Right lobe of liver (tissue), 6 donors: ENCODE measurements at regions not wholly inside any gene's neighbourhood (a gene's known extent, or its start where the extent isn't known, plus 50 kb on each side); places are given as distances from the start of the nearest gene placed in this dataset.
"Not testable (repeated sequence)": the region's sequence is repeated elsewhere in the genome, so short reads cannot be mapped to it uniquely, and the experiment has no call there.

Experiments
- ATAC-seq, 4 donors: fragments of 200-7000 bp; cut with Tn5 transposase; one replicate each; pipeline ENCODE4 v1.9.1; 2020; ENCODE audit warnings: mild to moderate bottlenecking in 4 of 4, moderate library complexity in 4 of 4
- DNase-seq, 3 donors: peaks; one replicate each; pipeline ENCODE4 v3.0.0-alpha.2; 2020
- H3K27ac ChIP-seq, 3 donors: fragments of 200-600 bp; one replicate each; pipeline ENCODE4 v1.8.0; 2022
- H3K27me3 ChIP-seq, 2 donors: fragments of 200-600 bp; one replicate each; pipeline ENCODE4 v1.8.0; 2022
- H3K36me3 ChIP-seq, 4 donors: fragments of 200-600 bp; sonication (generic) in 1 of 4; one replicate each; pipeline versions ENCODE4 v1.5.1 to v1.8.0; 2017 to 2022; ENCODE audit warnings: control low read depth in 1 of 4
- H3K4me1 ChIP-seq, 4 donors: fragments of 200-600 bp; sonication (generic) in 1 of 4; one replicate each; pipeline versions ENCODE4 v1.5.1 to v1.8.0; 2017 to 2022; ENCODE audit warnings: control low read depth in 1 of 4
- H3K4me3 ChIP-seq, 3 donors: fragments of 200-600 bp; one replicate each; pipeline ENCODE4 v1.8.0; 2022
- H3K9me3 ChIP-seq, 4 donors: fragments of 200-600 bp; sonication (generic) in 1 of 4; one replicate each; pipeline versions ENCODE4 v1.5.1 to v1.8.0; 2017 to 2022; ENCODE audit warnings: control low read depth in 1 of 4
- CTCF ChIP-seq, 4 donors: fragments of 200-600 bp in 3 of 4; fragments of 450-650 bp in 1 of 4; IDR thresholded peaks; one replicate each; pipeline versions ENCODE4 v1.5.1 to v1.8.0; 2016 to 2022; ENCODE audit warnings: antibody characterized with exemption in 4 of 4, mild to moderate bottlenecking in 2 of 4
- POLR2A ChIP-seq: fragments of 450-650 bp; IDR thresholded peaks from one replicate; pipeline ENCODE4 v1.6.1; 2017; ENCODE audit warnings: antibody characterized with exemption, mild to moderate bottlenecking
- WGBS: methylation state at CpG from one replicate; pipeline ENCODE4 v1.1.6; 2018; ENCODE audit warnings: low coverage, low lambda C conversion rate; ENCODE audit not compliant: insufficient coverage; ENCODE audit errors: missing lambda C conversion rate; 5-methylcytosine and 5-hydroxymethylcytosine counted together
- intact Hi-C, 2 donors: fragments of 100-400 bp; cut with DNase I; formaldehyde crosslinking; loops; one replicate each; pipeline versions ENCODE4 v1.11.2 to v1.14.1; 2022
- donor health status: DM: no; HTN: yes; CAD: no.
- donor health status: DM: no; HTN: no; CAD: no.
- donor health status: DM: no; HTN: no; CAD: no.
- donor health status: DM: no; HTN: yes; CAD: no.
- donor health status: DM: no; HTN: yes; CAD: no.

DNA sequence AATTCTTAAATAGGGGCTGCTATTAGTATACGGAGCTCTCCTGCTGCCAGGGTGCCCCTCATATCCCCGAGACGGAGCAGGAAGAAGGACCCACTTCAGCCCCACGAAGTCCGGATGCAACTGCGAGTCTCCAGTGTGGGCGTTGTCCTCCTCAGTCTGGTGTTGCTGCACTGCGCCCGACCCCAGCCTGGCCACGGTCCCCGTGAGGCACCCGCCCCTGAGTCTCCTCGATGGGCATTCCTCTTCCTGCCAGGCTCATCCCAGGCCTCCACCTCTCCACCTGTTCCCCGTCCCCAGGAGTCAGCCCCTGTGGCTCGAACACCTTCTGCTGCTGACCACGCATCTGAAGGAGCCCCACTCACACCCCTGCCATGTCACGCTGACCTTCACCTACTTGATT lies 68.1 kb upstream of the SFSWAP start:
- intact Hi-C loops, result loop anchor here in 1 of 2 donors (5.0 kb wide), 1 partner anchor 330 kb away; no protein-coding TSS in a partner anchor

DNA sequence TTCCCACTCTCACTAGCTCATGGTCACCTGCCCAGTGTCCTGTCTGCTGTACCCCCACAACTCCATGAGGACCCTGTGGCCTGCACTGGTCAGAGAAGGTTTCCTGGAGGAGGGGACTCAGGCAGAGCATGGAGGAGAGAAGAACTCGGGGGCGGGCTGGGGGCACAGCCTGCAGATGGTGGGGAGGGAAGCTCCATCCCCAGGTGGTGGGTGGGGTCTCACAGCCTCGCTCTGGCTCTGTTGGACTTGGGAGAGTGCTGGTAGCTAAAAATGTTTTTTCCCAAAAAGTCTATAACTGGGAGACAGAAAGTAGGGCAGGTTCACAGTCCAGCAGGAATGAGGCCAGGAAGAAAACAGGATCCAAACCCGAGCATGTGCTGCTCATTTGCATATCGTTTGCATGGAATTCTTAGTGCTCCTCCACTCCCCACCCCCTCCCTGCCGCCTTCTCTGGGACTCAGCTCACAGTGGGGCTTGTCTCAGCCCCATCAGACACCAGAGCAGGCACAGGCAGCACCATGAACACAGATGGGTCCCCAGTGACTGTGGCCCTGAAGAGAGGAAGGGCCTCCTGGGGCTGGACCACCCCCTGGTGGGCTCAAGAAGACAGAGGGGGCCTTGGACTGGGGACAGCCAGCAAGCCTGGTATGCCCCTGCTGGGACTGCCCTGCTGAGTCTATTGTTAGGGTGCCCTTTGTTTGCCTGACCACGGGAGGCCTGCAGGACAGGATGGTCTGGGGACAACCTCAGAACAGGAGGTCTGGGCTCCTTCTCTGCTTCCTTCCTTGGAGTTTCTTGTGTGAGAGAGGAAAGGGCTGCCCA lies 67.0 kb upstream of the SFSWAP start:
- TF ChIP-seq CTCF (IDR thresholded peaks at IDR 0.05) (no peak), POLR2A (no peak)
- WGBS, result 50% methylated on average over 4 of the region's 7 CpGs
- intact Hi-C loops, result loop anchor here in 1 of 2 donors (5.0 kb wide), 1 partner anchor 332 kb away; no protein-coding TSS in a partner anchor
- H3K27ac ChIP-seq, result no peak overlapping the region
- no peaks in the 10 kb centered on the region for H3K4me1 ChIP-seq
- no peaks in the 10 kb centered on the region for H3K9me3 ChIP-seq
- no peak overlapping the region for H3K4me3 ChIP-seq
- DNase-seq (no peak), ATAC-seq (no peak)
- no peaks in the 10 kb centered on the region for H3K27me3 ChIP-seq
- H3K36me3 ChIP-seq, result no peaks in the 10 kb centered on the region

More for the DNA sequence above, 68.1 kb upstream of the SFSWAP start:
- H3K4me3 ChIP-seq, result no peak overlapping the region
- WGBS, result 87% methylated on average over 3 of the region's 17 CpGs
- H3K27ac ChIP-seq, result no peak overlapping the region
- no peaks in the 10 kb centered on the region for H3K4me1 ChIP-seq
- DNase-seq (no peak), ATAC-seq (no peak)
- no peaks in the 10 kb centered on the region for H3K9me3 ChIP-seq
- H3K36me3 ChIP-seq, result no peaks in the 10 kb centered on the region
- TF ChIP-seq POLR2A (no peak), CTCF (IDR thresholded peaks at IDR 0.05) (no peak)
- no peaks in the 10 kb centered on the region for H3K27me3 ChIP-seq

DNA sequence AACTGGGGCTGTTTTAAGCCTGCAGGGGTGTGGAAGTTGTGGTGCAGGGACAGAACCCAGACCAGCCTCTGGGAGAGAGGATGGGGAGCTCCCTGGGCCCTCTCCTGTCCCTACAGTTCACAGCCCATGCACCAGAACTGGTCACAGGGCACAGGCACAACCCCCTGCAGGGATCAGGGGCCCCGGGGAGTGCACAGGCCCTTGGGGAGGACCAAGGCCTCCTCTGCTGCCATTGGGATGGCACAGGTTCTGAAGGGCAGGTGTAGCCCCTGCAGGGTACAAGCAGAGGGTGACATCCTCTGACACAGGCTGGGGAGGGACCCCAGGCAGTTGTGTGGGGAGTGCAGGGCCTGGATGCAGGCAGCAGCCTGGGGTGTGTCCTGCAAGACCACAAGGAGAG lies 66.4 kb upstream of the SFSWAP start:
- Histone ChIP-seq H3K27me3 (no peaks in the 10 kb centered on the region), H3K9me3 (no peaks in the 10 kb centered on the region), H3K4me3 (no peak overlapping the region), H3K27ac (no peak overlapping the region), H3K4me1 (no peaks in the 10 kb centered on the region), H3K36me3 (no peaks in the 10 kb centered on the region)
- no peak for ATAC-seq
- intact Hi-C loops, result loop anchor here in 1 of 2 donors (5.0 kb wide), 1 partner anchor 332 kb away; no protein-coding TSS in a partner anchor
- WGBS, result no CpG with 5 or more reads among the region's 1 CpG
- TF ChIP-seq CTCF (IDR thresholded peaks at IDR 0.05) (no peak), POLR2A (no peak)
- DNase-seq, result no peak

DNA sequence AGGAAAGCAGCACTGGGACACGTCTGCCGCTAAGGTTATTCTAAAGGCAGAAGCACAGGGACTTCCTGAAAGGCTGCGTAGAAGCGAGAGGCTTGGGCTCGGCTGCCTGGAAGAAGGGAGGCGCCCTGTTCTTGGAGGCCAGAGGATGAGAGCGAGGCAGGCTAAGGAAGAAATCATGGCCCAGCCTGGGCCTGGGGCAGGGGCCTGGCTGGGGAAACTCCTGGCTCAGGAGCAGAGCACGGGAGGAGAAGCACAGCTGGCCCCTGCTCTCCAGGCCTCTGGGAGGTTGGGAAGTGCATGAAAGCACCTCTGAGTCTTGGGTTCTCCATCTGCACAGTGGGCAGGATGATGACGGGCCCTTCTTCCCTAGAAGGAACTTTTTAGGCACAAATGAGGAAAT lies 66.0 kb upstream of the SFSWAP start:
- intact Hi-C loops, result loop anchor here in 1 of 2 donors (5.0 kb wide), 1 partner anchor 333 kb away; no protein-coding TSS in a partner anchor
- DNase-seq, result not testable (repeated sequence)

DNA sequence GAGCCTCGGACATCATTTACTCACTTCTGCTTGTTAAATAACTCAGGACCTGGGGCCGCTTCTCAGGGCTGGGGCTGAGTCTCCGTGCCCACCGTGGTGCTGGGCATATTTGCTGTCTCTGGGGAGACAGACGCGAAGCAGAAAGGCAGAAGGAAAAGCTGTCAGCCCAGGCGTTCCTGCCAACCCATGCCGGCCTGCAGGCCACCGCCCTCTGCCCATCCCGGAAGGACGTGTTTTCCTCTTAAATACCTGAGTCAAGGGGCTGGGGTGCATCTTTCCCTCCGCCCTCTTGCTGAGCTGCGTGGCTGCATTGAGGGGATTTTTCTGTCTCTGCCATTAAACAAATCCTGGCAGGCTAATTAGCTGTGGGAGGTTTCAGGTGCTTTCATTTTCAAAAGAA lies 65.3 kb upstream of the SFSWAP start:
- ATAC-seq, intact Hi-C loops, H3K4me3 ChIP-seq, H3K27me3 ChIP-seq, H3K27ac ChIP-seq, H3K4me1 ChIP-seq, H3K9me3 ChIP-seq, DNase-seq, H3K36me3 ChIP-seq: not testable (repeated sequence)
- WGBS, result 33% methylated on average over 10 of the region's 13 CpGs

More for the DNA sequence above, 66.0 kb upstream of the SFSWAP start:
- H3K9me3 ChIP-seq, H3K4me3 ChIP-seq, ATAC-seq, H3K27ac ChIP-seq, H3K36me3 ChIP-seq, H3K27me3 ChIP-seq, H3K4me1 ChIP-seq: not testable (repeated sequence)
- WGBS, result 70% methylated on average over 2 of the region's 9 CpGs

GRCh38 chr12:131646444-131646843 lies 64.4 kb upstream of the SFSWAP start:
- H3K4me3 ChIP-seq, DNase-seq, H3K27ac ChIP-seq, H3K4me1 ChIP-seq, H3K27me3 ChIP-seq, H3K36me3 ChIP-seq, intact Hi-C loops, ATAC-seq, H3K9me3 ChIP-seq: not testable (repeated sequence)
- WGBS, result no CpG with 5 or more reads among the region's 9 CpGs
